H9 (cell line): ENCODE measurements at regions not wholly inside any gene's neighbourhood (a gene's known extent, or its start where the extent isn't known, plus 50 kb on each side); places are given as distances from the start of the nearest gene placed in this dataset.

Experiments used
- DNase-seq: peaks from one replicate; pipeline ENCODE4 v3.0.0-alpha.2; 2017
- H2AFZ ChIP-seq: one replicate; pipeline ENCODE4 v1.6.1; 2013; ENCODE audit warnings: mild to moderate bottlenecking, low read length, control low read depth, moderate library complexity
- H2AK5ac ChIP-seq: 2 replicates; pipeline ENCODE4 v1.6.1; 2013; ENCODE audit warnings: low read length, control low read depth, mixed read lengths; ENCODE audit not compliant: insufficient read length
- H2BK120ac ChIP-seq: one replicate; pipeline ENCODE4 v1.6.1; 2013; ENCODE audit warnings: low read depth, mild to moderate bottlenecking, low read length, control low read depth, inconsistent platforms; ENCODE audit not compliant: poor library complexity, severe bottlenecking
- H2BK12ac ChIP-seq: 2 replicates; pipeline ENCODE4 v1.6.1; 2013; ENCODE audit warnings: low read length, control low read depth, mixed read lengths, low read depth; ENCODE audit not compliant: insufficient read length
- H2BK15ac ChIP-seq: 2 replicates; pipeline ENCODE4 v1.6.1; 2013; ENCODE audit warnings: low read depth, low read length, control low read depth
- H2BK20ac ChIP-seq: one replicate; pipeline ENCODE4 v1.6.1; 2013; ENCODE audit warnings: low read depth, mild to moderate bottlenecking, low read length, control low read depth, inconsistent platforms; ENCODE audit not compliant: poor library complexity, severe bottlenecking
- H2BK5ac ChIP-seq: 2 replicates; pipeline ENCODE4 v1.6.1; 2013; ENCODE audit warnings: low read length, control low read depth, mixed read lengths; ENCODE audit not compliant: insufficient read length
- H3K14ac ChIP-seq: 2 replicates; pipeline ENCODE4 v1.6.1; 2013; ENCODE audit warnings: low read length, control low read depth; ENCODE audit not compliant: insufficient read depth
- H3K18ac ChIP-seq: 2 replicates; pipeline ENCODE4 v1.6.1; 2013; ENCODE audit warnings: low read depth, mild to moderate bottlenecking, mixed read lengths, low read length, control low read depth; ENCODE audit not compliant: insufficient read length
- H3K23ac ChIP-seq: 2 replicates; pipeline ENCODE4 v1.6.1; 2013; ENCODE audit warnings: low read length, control low read depth, mixed read lengths, low read depth; ENCODE audit not compliant: insufficient read length
- H3K23me2 ChIP-seq: 2 replicates; pipeline ENCODE4 v1.6.1; 2013; ENCODE audit warnings: low read depth, mild to moderate bottlenecking, mixed read lengths, low read length, control low read depth; ENCODE audit not compliant: insufficient read length, poor library complexity, severe bottlenecking
- H3K27ac ChIP-seq: 2 replicates; pipeline ENCODE4 v1.5.1; 2013; ENCODE audit warnings: low read length, control low read depth, mixed read lengths, low read depth; ENCODE audit not compliant: insufficient read length
- H3K27me3 ChIP-seq: 2 replicates; pipeline ENCODE4 v1.6.1; 2013; ENCODE audit warnings: low read length, control low read depth, inconsistent platforms; ENCODE audit not compliant: insufficient read depth
- H3K4ac ChIP-seq: 2 replicates; pipeline ENCODE4 v1.6.1; 2013; ENCODE audit warnings: low read depth, mild to moderate bottlenecking, control low read depth, inconsistent platforms, low read length, moderate library complexity
- H3K4me1 ChIP-seq: 2 replicates; pipeline ENCODE4 v1.6.1; 2013; ENCODE audit warnings: low read length, control low read depth, inconsistent platforms; ENCODE audit not compliant: insufficient read depth
- H3K4me2 ChIP-seq: 2 replicates; pipeline ENCODE4 v1.6.1; 2013; ENCODE audit warnings: low read length, control low read depth, mixed read lengths; ENCODE audit not compliant: insufficient read length, insufficient read depth
- H3K56ac ChIP-seq: 2 replicates; pipeline ENCODE4 v1.6.1; 2013; ENCODE audit warnings: low read depth, mild to moderate bottlenecking, mixed read lengths, low read length, control low read depth; ENCODE audit not compliant: insufficient read length
- H3K79me1 ChIP-seq: 2 replicates; pipeline ENCODE4 v1.6.1; 2013; ENCODE audit warnings: low read depth, mild to moderate bottlenecking, moderate library complexity, low read length, control low read depth, inconsistent platforms; ENCODE audit not compliant: insufficient read depth, poor library complexity, severe bottlenecking
- H3K79me2 ChIP-seq: 2 replicates; pipeline ENCODE4 v1.6.1; 2013; ENCODE audit warnings: low read length, control low read depth, inconsistent platforms; ENCODE audit not compliant: insufficient read depth
- H3K9ac ChIP-seq: 2 replicates; pipeline ENCODE4 v1.6.1; 2013; ENCODE audit warnings: low read length, control low read depth, mixed read lengths; ENCODE audit not compliant: insufficient read length; ENCODE audit errors: extremely low read depth
- H3K9me3 ChIP-seq: one replicate; pipeline ENCODE4 v1.6.1; 2013; ENCODE audit warnings: low read depth, low read length, inconsistent platforms; ENCODE audit not compliant: control insufficient read depth
- H3T11ph ChIP-seq: one replicate; pipeline ENCODE4 v1.6.1; 2013; ENCODE audit warnings: mild to moderate bottlenecking, low read length, control low read depth, inconsistent platforms
- H4K20me1 ChIP-seq: one replicate; pipeline ENCODE4 v1.6.1; 2013; ENCODE audit not compliant: control insufficient read depth, insufficient read length, insufficient read depth
- H4K5ac ChIP-seq: 2 replicates; pipeline ENCODE4 v1.6.1; 2013; ENCODE audit warnings: low read depth, mild to moderate bottlenecking, mixed read lengths, low read length, control low read depth; ENCODE audit not compliant: insufficient read length
- H4K8ac ChIP-seq: replicated peaks from 2 replicates; pipeline ENCODE4 v1.6.1; 2013; ENCODE audit warnings: low read length, control low read depth, mixed read lengths, low read depth; ENCODE audit not compliant: insufficient read length
- H4K91ac ChIP-seq: 2 replicates; pipeline ENCODE4 v1.6.1; 2013; ENCODE audit warnings: low read depth, mild to moderate bottlenecking, moderate library complexity, mixed read lengths, low read length, control low read depth; ENCODE audit not compliant: insufficient read length
- H3K27ac Mint-ChIP-seq, 3 experiments: 2 replicates in 2 of 3; 3 replicates in 1 of 3; pipeline ENCODE4 v1.8.0; 2020 to 2021; ENCODE audit warnings: mixed read lengths in 3 of 3, mild to moderate bottlenecking in 1 of 3, moderate library complexity in 1 of 3
- H3K27me3 Mint-ChIP-seq: 2 replicates; pipeline ENCODE4 v1.8.0; 2021; ENCODE audit warnings: low read depth, mild to moderate bottlenecking, moderate library complexity, mixed read lengths
- H3K36me3 Mint-ChIP-seq, 3 experiments: 2 replicates in 2 of 3; 3 replicates in 1 of 3; pipeline ENCODE4 v1.8.0; 2020 to 2021; ENCODE audit warnings: low read depth in 3 of 3, mixed read lengths in 3 of 3; ENCODE audit not compliant: insufficient read depth in 1 of 3
- H3K4me1 Mint-ChIP-seq, 2 experiments: 2 replicates each; pipeline ENCODE4 v1.8.0; 2020; ENCODE audit warnings: mixed read lengths in 2 of 2
- H3K4me3 Mint-ChIP-seq, 2 experiments: 2 replicates in 1 of 2; 3 replicates in 1 of 2; pipeline ENCODE4 v1.8.0; 2020 to 2021; ENCODE audit warnings: mild to moderate bottlenecking in 2 of 2, mixed read lengths in 2 of 2, moderate library complexity in 1 of 2
- H3K9me3 Mint-ChIP-seq, 2 experiments: 2 replicates in 1 of 2; 3 replicates in 1 of 2; pipeline ENCODE4 v1.8.0; 2020; ENCODE audit warnings: mild to moderate bottlenecking in 2 of 2, mixed read lengths in 2 of 2, moderate library complexity in 1 of 2
- WGBS: extraction: QIAGEN DNeasy Blood & Tissue Kit; methylation state at CpG from one replicate; pipeline ENCODE4 v1.1.7; 2013; ENCODE audit warnings: missing lambda C conversion rate, low lambda C conversion rate, mixed read lengths; ENCODE audit not compliant: insufficient read length; ENCODE audit errors: extremely low coverage; 5-methylcytosine and 5-hydroxymethylcytosine counted together
- TF ChIP-seq, protein P1 (sequence below): fragments of 200-600 bp; sonication (generic); conservative IDR thresholded peaks from 3 replicates; pipeline ENCODE4 v1.8.0; 2021; ENCODE audit warnings: antibody characterized with exemption, mild to moderate bottlenecking

DNA sequence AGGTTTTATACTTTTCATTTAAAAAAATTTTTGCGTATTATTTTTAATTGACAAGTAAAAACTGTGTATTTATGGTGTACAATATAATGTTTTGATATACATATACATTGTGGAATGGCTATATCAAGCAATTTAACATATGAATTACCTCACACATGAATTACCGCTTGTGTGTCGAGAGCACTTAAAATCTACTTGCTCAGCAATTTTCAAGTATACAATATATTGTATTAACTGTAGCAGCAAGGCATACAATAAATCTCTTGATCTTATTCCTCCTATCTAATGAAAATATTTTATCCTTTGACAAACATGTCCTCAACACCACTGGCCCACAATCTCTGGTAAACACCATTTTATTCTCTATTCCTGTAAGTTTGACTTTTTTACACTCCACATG is 224.4 kb upstream of the CYLC2 start:
- no peak for DNase-seq
- Histone ChIP-seq H4K5ac (no peak overlapping the region), H3K23me2 (no peaks in the 10 kb centered on the region), H3K9me3 (no peaks in the 10 kb centered on the region), H2BK12ac (no peak overlapping the region), H3K23ac (no peak overlapping the region), H3K4me1 (no peaks in the 10 kb centered on the region), H3K79me2 (no peaks in the 10 kb centered on the region), H2BK20ac (no peak overlapping the region), H4K20me1 (no peaks in the 10 kb centered on the region), H2AFZ (no peak overlapping the region), H3T11ph (no peak overlapping the region), H3K9ac (no peak overlapping the region), H4K8ac (no peak overlapping the region), H2BK120ac (no peak overlapping the region), H3K4me2 (no peak overlapping the region), H2BK5ac (no peak overlapping the region), H3K14ac (no peak overlapping the region), H4K91ac (no peak overlapping the region), H2AK5ac (no peak overlapping the region), H3K27me3 (no peaks in the 10 kb centered on the region), H3K56ac (no peak overlapping the region), H2BK15ac (no peak overlapping the region), H3K27ac (no peak overlapping the region), H3K18ac (no peak overlapping the region), H3K4ac (no peak overlapping the region), H3K79me1 (no peaks in the 10 kb centered on the region)
- Mint-ChIP-seq H3K27ac (no peak overlapping the region), H3K27me3 (no peaks in the 10 kb centered on the region), H3K4me3 (no peak overlapping the region), H3K36me3 (no peaks in the 10 kb centered on the region), H3K9me3 (no peaks in the 10 kb centered on the region), H3K4me1 (0 out of 4 replicates have a peak, but pooled peaks cover 0 to 3% of the 10 kb centered on the region in 2 experiments)
- WGBS, result no CpG with 5 or more reads among the region's 3 CpGs
- TF ChIP-seq, protein P1, sequence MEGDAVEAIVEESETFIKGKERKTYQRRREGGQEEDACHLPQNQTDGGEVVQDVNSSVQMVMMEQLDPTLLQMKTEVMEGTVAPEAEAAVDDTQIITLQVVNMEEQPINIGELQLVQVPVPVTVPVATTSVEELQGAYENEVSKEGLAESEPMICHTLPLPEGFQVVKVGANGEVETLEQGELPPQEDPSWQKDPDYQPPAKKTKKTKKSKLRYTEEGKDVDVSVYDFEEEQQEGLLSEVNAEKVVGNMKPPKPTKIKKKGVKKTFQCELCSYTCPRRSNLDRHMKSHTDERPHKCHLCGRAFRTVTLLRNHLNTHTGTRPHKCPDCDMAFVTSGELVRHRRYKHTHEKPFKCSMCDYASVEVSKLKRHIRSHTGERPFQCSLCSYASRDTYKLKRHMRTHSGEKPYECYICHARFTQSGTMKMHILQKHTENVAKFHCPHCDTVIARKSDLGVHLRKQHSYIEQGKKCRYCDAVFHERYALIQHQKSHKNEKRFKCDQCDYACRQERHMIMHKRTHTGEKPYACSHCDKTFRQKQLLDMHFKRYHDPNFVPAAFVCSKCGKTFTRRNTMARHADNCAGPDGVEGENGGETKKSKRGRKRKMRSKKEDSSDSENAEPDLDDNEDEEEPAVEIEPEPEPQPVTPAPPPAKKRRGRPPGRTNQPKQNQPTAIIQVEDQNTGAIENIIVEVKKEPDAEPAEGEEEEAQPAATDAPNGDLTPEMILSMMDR, result no peak
